ENCODE measurements at regions not wholly inside any gene's neighbourhood (a gene's known extent, or its start where the extent isn't known, plus 50 kb on each side); places are given as distances from the start of the nearest gene placed in this dataset.

DNA sequence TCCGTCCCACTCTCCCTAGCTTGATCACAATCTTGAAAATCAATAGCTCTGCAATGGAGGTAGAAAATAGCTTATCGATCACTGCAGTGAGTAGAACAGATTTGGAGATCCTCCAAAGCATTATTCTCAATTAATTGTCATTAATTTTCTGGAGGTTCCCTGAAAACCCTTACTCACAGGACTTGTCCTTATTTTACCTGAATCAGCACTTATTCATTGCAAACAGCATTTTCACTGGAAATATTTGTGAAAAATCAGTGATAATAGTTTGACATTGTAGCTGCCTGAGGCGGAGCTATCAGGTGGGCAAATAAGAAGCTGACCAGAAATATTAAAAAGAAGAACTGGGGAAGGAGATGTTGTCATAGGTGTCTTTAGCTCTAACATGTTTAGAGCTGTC lies 294.6 kb upstream of the ZSWIM2 start:
- no peak for DNase-seq (ENCODE audit: low spot score in 2 of 2)
- no peaks in the 10 kb centered on the region for H3K36me3 ChIP-seq
- WGBS, 2 donors: 92 to 94% methylated on average over 3 of the region's 3 CpGs
- H3K27me3 ChIP-seq: no peaks in the 10 kb centered on the region
- TF ChIP-seq POLR2A (IDR thresholded peaks at IDR 0.05) (no peak), EP300 (IDR thresholded peaks at IDR 0.05) (no peak)
- TF ChIP-seq, protein P1, sequence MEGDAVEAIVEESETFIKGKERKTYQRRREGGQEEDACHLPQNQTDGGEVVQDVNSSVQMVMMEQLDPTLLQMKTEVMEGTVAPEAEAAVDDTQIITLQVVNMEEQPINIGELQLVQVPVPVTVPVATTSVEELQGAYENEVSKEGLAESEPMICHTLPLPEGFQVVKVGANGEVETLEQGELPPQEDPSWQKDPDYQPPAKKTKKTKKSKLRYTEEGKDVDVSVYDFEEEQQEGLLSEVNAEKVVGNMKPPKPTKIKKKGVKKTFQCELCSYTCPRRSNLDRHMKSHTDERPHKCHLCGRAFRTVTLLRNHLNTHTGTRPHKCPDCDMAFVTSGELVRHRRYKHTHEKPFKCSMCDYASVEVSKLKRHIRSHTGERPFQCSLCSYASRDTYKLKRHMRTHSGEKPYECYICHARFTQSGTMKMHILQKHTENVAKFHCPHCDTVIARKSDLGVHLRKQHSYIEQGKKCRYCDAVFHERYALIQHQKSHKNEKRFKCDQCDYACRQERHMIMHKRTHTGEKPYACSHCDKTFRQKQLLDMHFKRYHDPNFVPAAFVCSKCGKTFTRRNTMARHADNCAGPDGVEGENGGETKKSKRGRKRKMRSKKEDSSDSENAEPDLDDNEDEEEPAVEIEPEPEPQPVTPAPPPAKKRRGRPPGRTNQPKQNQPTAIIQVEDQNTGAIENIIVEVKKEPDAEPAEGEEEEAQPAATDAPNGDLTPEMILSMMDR (IDR thresholded peaks at IDR 0.05): no peak
- no peak overlapping the region for H3K4me3 ChIP-seq
- H3K4me1 ChIP-seq: no peaks in the 10 kb centered on the region
- no peak overlapping the region for H3K27ac ChIP-seq
- peaks cover 0 to 7% (median 0%) of the 10 kb centered on the region in 4 donors for H3K9me3 ChIP-seq

- H3K4me3 ChIP-seq: no peak overlapping the region
- no peaks in the 10 kb centered on the region for H3K9me3 ChIP-seq
- TF ChIP-seq POLR2A (IDR thresholded peaks at IDR 0.05) (no peak), EP300 (IDR thresholded peaks at IDR 0.05) (no peak)
- TF ChIP-seq, protein P1 (IDR thresholded peaks at IDR 0.05): no peak
- no peaks in the 10 kb centered on the region for H3K4me1 ChIP-seq
- DNase-seq (ENCODE audit: low spot score in 2 of 2): no peak
- H3K36me3 ChIP-seq: no peaks in the 10 kb centered on the region
- no peaks in the 10 kb centered on the region for H3K27me3 ChIP-seq
- H3K27ac ChIP-seq: no peak overlapping the region
Observed at GRCh38 chr2:187139469-187139868, 290.5 kb upstream of the ZSWIM2 start.

DNA sequence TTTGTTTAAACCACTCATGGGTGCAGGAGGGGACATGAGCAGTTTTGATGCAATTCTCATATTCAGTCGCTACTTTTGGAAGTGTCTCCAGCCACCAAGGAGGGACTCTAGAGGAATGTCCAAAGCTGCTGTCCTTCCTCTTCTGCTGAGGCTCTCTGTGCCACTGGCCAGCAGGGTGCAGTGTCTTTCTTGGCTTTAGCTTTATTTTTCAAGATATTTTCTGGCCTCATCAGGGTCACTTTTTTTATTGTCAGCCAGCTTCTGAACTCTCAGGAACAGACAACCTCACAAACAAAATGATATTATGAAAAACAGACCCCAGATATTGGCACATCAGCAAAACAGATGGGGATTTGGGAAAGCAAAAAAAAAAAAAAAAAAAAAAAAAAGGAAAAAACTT lies 289.3 kb upstream of the ZSWIM2 start:
- WGBS, 2 donors: 39 to 48% methylated on average over 1 of the region's 1 CpG

GRCh38 chr2:187136646-187137045 lies 287.7 kb upstream of the ZSWIM2 start:
- H3K36me3 ChIP-seq: no peaks in the 10 kb centered on the region
- WGBS, 2 donors: 81 to 89% methylated on average over 3 of the region's 3 CpGs
- H3K27me3 ChIP-seq: no peaks in the 10 kb centered on the region
- H3K4me1 ChIP-seq: no peaks in the 10 kb centered on the region
- H3K9me3 ChIP-seq: no peaks in the 10 kb centered on the region
- no peak for DNase-seq (ENCODE audit: low spot score in 2 of 2)
- no peak for TF ChIP-seq EP300 (IDR thresholded peaks at IDR 0.05)
- TF ChIP-seq, protein P1 (IDR thresholded peaks at IDR 0.05): no peak
- no peak for TF ChIP-seq POLR2A (IDR thresholded peaks at IDR 0.05)
- no peak overlapping the region for H3K27ac ChIP-seq
- no peak overlapping the region for H3K4me3 ChIP-seq

More for the DNA sequence above, 289.3 kb upstream of the ZSWIM2 start:
- peak in 1 of 2 donors; percentile 13 for DNase-seq (ENCODE audit: low spot score in 2 of 2)
- no peak overlapping the region for H3K27ac ChIP-seq
- H3K4me1 ChIP-seq: no peaks in the 10 kb centered on the region
- no peaks in the 10 kb centered on the region for H3K9me3 ChIP-seq
- no peaks in the 10 kb centered on the region for H3K36me3 ChIP-seq
- no peaks in the 10 kb centered on the region for H3K27me3 ChIP-seq
- TF ChIP-seq, protein P1 (IDR thresholded peaks at IDR 0.05): peak in 1 of 5 experiments; percentile 27
- no peak for TF ChIP-seq EP300 (IDR thresholded peaks at IDR 0.05)
- no peak overlapping the region for H3K4me3 ChIP-seq

DNA sequence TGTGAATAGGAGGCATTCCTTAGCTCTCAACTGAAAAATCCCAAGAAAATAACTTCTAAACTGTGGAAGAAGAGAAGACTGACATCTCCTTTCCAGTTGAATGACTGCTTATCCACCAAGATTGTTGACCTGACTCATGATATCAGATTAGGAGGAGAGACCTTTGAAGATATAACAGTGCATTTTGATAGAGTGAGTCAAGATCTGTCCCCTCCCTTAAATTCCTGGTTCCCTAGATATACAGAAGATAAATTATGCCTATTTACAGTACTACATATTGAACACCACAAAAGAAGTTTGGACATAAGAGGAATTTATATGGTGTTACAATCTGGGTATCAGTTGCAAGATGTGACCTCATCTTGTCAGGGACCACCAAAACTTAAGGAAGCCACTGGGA lies 285.3 kb upstream of the ZSWIM2 start:
- no peak for DNase-seq (ENCODE audit: low spot score in 2 of 2)
- no peaks in the 10 kb centered on the region for H3K4me1 ChIP-seq
- no peaks in the 10 kb centered on the region for H3K9me3 ChIP-seq

More for the DNA sequence above, 285.3 kb upstream of the ZSWIM2 start:
- H3K27me3 ChIP-seq: no peaks in the 10 kb centered on the region
- no peak overlapping the region for H3K27ac ChIP-seq
- H3K4me3 ChIP-seq: no peak overlapping the region
- TF ChIP-seq EP300 (IDR thresholded peaks at IDR 0.05): no peak
- TF ChIP-seq, protein P1 (IDR thresholded peaks at IDR 0.05): no peak
- no peak for TF ChIP-seq POLR2A (IDR thresholded peaks at IDR 0.05)
- H3K36me3 ChIP-seq: no peaks in the 10 kb centered on the region

Data from tibial nerve (tissue), 4 donors.